ENCODE measurements at regions not wholly inside any gene's neighbourhood (a gene's known extent, or its start where the extent isn't known, plus 50 kb on each side); places are given as distances from the start of the nearest gene placed in this dataset.

GRCh38 chr21:24395320-24395923 lies 1211.9 kb downstream of the MRPL39 start:
- no peak overlapping the region for H3K27ac ChIP-seq
- ChIA-PET POLR2A (no interaction called here), CTCF (no interaction called here)
- no peaks in the 10 kb centered on the region for H3K9me3 ChIP-seq
- H3K4me3 ChIP-seq, result no peak overlapping the region
- DNase-seq (ENCODE audit: low read depth in 1 of 2, low spot score in 1 of 2) (no peak), ATAC-seq (no peak), FAIRE-seq (no peak)
- WGBS (ENCODE audit: missing lambda C conversion rate), result 5% methylated on average over 2 of the region's 2 CpGs
- H3K4me2 ChIP-seq, result no peak overlapping the region
- H3K4me1 ChIP-seq, result no peaks in the 10 kb centered on the region
- TF ChIP-seq SMC3 (IDR thresholded peaks at IDR 0.05), result no peak
- TF ChIP-seq MAFK (IDR thresholded peaks at IDR 0.05; ENCODE audit: partially characterized antibody), result peak; percentile 56
- TF ChIP-seq PBX3 (IDR thresholded peaks at IDR 0.05), result no peak
- TF ChIP-seq JUNB (IDR thresholded peaks at IDR 0.05), result no peak
- TF ChIP-seq NFE2L2 (conservative IDR thresholded peaks at IDR 0.05; ENCODE audit: low read length), result 0 out of 2 replicates have a peak, but pooled peaks have one; percentile 20

- H3K4me2 ChIP-seq, result no peak overlapping the region
- POLR2A ChIA-PET, result no interaction called here
- DNase-seq (ENCODE audit: low read depth in 1 of 2, low spot score in 1 of 2) (no peak), ATAC-seq (no peak), FAIRE-seq (no peak)
- 0% methylated on average over 2 of the region's 3 CpGs for WGBS (ENCODE audit: missing lambda C conversion rate)
- no peak overlapping the region for H3K27ac ChIP-seq
- CTCF ChIA-PET, result no interaction called here
- TF ChIP-seq HES2 (IDR thresholded peaks at IDR 0.05) (no peak), MAX (IDR thresholded peaks at IDR 0.05) (no peak), RARB (CRISPR knock-in tag; IDR thresholded peaks at IDR 0.05) (no peak), FOSB (CRISPR knock-in tag; IDR thresholded peaks at IDR 0.05) (no peak), BHLHE40 (IDR thresholded peaks at IDR 0.05; ENCODE audit: low read depth, low read length) (no peak)
- no peaks in the 10 kb centered on the region for H3K9me3 ChIP-seq
- no peak overlapping the region for H3K4me3 ChIP-seq
- no peaks in the 10 kb centered on the region for H3K4me1 ChIP-seq
These were observed 1232.1 kb downstream of the MRPL39 start for GRCh38 chr21:24375201-24375600.

GRCh38 chr21:24372506-24372905 lies 1234.8 kb downstream of the MRPL39 start:
- Histone ChIP-seq H3K9me3 (no peaks in the 10 kb centered on the region), H3K27ac (no peak overlapping the region), H3K4me2 (no peak overlapping the region), H3K4me3 (no peak overlapping the region), H3K4me1 (no peaks in the 10 kb centered on the region)
- 0% methylated on average over 4 of the region's 4 CpGs for WGBS (ENCODE audit: missing lambda C conversion rate)
- ChIA-PET CTCF (no interaction called here), POLR2A (no interaction called here)
- TF ChIP-seq ELK1 (IDR thresholded peaks at IDR 0.05; ENCODE audit: low read depth, low read length) (no peak), RFX5 (IDR thresholded peaks at IDR 0.05) (no peak), ZFP36 (IDR thresholded peaks at IDR 0.05; ENCODE audit: borderline replicate concordance, partially characterized antibody) (no peak), KDM1A (IDR thresholded peaks at IDR 0.05; ENCODE audit: low read depth) (no peak), KDM5A (IDR thresholded peaks at IDR 0.05) (no peak), RAD21 (conservative IDR thresholded peaks at IDR 0.05 in 1 of 2, IDR thresholded peaks at IDR 0.05 in 1 of 2) (no peak), EP300 (IDR thresholded peaks at IDR 0.05) (no peak), REST (IDR thresholded peaks at IDR 0.05) (no peak), HOXB5 (CRISPR knock-in tag; IDR thresholded peaks at IDR 0.05) (no peak), CHD4 (IDR thresholded peaks at IDR 0.05; ENCODE audit: borderline replicate concordance) (no peak), PBX3 (IDR thresholded peaks at IDR 0.05) (no peak), ZNF302 (CRISPR knock-in tag; IDR thresholded peaks at IDR 0.05) (no peak), BHLHE40 (IDR thresholded peaks at IDR 0.05; ENCODE audit: low read depth, low read length) (no peak), JUNB (IDR thresholded peaks at IDR 0.05) (no peak), FOSB (CRISPR knock-in tag; IDR thresholded peaks at IDR 0.05) (no peak), CBX2 (IDR thresholded peaks at IDR 0.05; ENCODE audit: borderline replicate concordance, low read depth) (no peak), FOSL2 (IDR thresholded peaks at IDR 0.05) (no peak), FOSL2 (CRISPR knock-in tag; IDR thresholded peaks at IDR 0.05) (no peak)
- FAIRE-seq, result no peak
- DNase-seq (ENCODE audit: low read depth in 1 of 2, low spot score in 1 of 2), result no peak
- ATAC-seq, result no peak

All from A549 (cell line).